Ovary (tissue), 7 donors: ENCODE measurements at regions not wholly inside any gene's neighbourhood (a gene's known extent, or its start where the extent isn't known, plus 50 kb on each side); places are given as distances from the start of the nearest gene placed in this dataset.

ENCODE experiments used
- DNase-seq, 5 donors: peaks; one replicate each; pipeline ENCODE4 v3.0.0-alpha.2; 2019 to 2020
- H3K27ac ChIP-seq, 2 donors: fragments of 200-600 bp; one replicate each; pipeline versions ENCODE4 v1.5.1 to v1.8.0; 2019 to 2022
- H3K27me3 ChIP-seq: fragments of 200-600 bp; one replicate; pipeline ENCODE4 v1.8.0; 2022
- H3K36me3 ChIP-seq: fragments of 200-600 bp; sonication (generic); one replicate; pipeline ENCODE4 v1.5.1; 2019
- H3K4me1 ChIP-seq: one replicate; pipeline ENCODE4 v1.8.1; 2013; ENCODE audit warnings: mild to moderate bottlenecking, moderate library complexity; ENCODE audit not compliant: insufficient read depth
- H3K4me3 ChIP-seq: fragments of 200-600 bp; sonication (generic); one replicate; pipeline ENCODE4 v1.5.1; 2017
- H3K9me3 ChIP-seq, 2 donors: fragments of 200-600 bp in 1 of 2; sonication (generic) in 1 of 2; one replicate each; pipeline versions ENCODE4 v1.5.1 to v1.8.1; 2013 to 2019; ENCODE audit warnings: mild to moderate bottlenecking in 1 of 2, moderate library complexity in 1 of 2
- EP300 ChIP-seq: sonication (generic); formaldehyde crosslinking; IDR thresholded peaks from one replicate; pipeline ENCODE4 v1.6.1; 2017; ENCODE audit warnings: antibody characterized with exemption
- POLR2A ChIP-seq: fragments of 450-650 bp; IDR thresholded peaks from one replicate; pipeline ENCODE4 v1.6.1; 2017; ENCODE audit warnings: antibody characterized with exemption, mild to moderate bottlenecking, moderate library complexity
- WGBS, 3 donors: extraction: QIAGEN DNeasy Blood & Tissue Kit in 1 of 3; methylation state at CpG; one replicate each; pipeline versions ENCODE4 v1.1.5 to v1.1.7; 2013 to 2017; 5-methylcytosine and 5-hydroxymethylcytosine counted together
- intact Hi-C, 4 donors: fragments of 100-400 bp; cut with DNase I; formaldehyde crosslinking; loops; one replicate each; pipeline versions ENCODE4 v1.11.0 to v1.15.1; 2022 to 2023
- TF ChIP-seq, protein P1 (sequence below), 3 donors: fragments of 450-650 bp in 2 of 3; fragments of 200-600 bp in 1 of 3; IDR thresholded peaks; one replicate each; pipeline versions ENCODE4 v1.5.1 to v1.8.0; 2016 to 2022; ENCODE audit warnings: antibody characterized with exemption in 3 of 3, mild to moderate bottlenecking in 1 of 3
- donor health status: DM: no; HTN: no; CAD: no; lungs with moderate emphysema.
- donor health status: DM: no; HTN: no; CAD: no.
- donor health status: Bipolar disorder and iron deficiency.
- donor health status: DM: no; HTN: no; CAD: no.
- donor health status: DM: yes; HTN: yes; CAD: no.

- H3K36me3 ChIP-seq = no peaks in the 10 kb centered on the region
- 34 to 68% (median 45%) methylated on average over 4 of the region's 4 CpGs for WGBS, 3 donors
- H3K4me3 ChIP-seq = no peak overlapping the region
- intact Hi-C loops = no loop called here
- DNase-seq = no peak
- TF ChIP-seq, protein P1, sequence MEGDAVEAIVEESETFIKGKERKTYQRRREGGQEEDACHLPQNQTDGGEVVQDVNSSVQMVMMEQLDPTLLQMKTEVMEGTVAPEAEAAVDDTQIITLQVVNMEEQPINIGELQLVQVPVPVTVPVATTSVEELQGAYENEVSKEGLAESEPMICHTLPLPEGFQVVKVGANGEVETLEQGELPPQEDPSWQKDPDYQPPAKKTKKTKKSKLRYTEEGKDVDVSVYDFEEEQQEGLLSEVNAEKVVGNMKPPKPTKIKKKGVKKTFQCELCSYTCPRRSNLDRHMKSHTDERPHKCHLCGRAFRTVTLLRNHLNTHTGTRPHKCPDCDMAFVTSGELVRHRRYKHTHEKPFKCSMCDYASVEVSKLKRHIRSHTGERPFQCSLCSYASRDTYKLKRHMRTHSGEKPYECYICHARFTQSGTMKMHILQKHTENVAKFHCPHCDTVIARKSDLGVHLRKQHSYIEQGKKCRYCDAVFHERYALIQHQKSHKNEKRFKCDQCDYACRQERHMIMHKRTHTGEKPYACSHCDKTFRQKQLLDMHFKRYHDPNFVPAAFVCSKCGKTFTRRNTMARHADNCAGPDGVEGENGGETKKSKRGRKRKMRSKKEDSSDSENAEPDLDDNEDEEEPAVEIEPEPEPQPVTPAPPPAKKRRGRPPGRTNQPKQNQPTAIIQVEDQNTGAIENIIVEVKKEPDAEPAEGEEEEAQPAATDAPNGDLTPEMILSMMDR (IDR thresholded peaks at IDR 0.05) = no peak
- TF ChIP-seq EP300 (no peak), POLR2A (no peak)
- H3K27me3 ChIP-seq = no peaks in the 10 kb centered on the region
- H3K27ac ChIP-seq = no peak overlapping the region
- no peaks in the 10 kb centered on the region for H3K9me3 ChIP-seq
- no peaks in the 10 kb centered on the region for H3K4me1 ChIP-seq
Observed at GRCh38 chr2:117656546-117656945, 157.9 kb upstream of the DDX18 start.

DNA sequence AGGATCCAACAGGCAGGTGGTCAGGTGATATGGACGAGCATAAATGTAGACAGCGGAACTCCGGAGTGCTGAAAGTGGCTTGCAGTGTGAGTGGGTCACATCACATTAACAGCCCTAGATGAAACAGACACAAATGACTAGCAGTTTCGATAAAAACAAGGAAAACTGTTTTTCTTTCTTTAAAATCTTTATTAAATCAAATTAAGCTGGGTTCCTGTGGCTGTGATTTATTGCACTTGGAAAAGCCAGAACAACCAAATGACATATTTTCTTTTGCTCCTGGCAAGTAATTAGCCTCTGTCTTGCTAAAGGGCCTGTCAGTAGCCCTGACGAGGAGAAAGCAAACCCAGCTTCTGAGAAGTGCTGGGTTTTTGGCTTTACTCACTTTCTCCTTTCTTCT, 152.9 kb upstream of the DDX18 start:
- TF ChIP-seq EP300 (no peak), POLR2A (no peak)
- TF ChIP-seq, protein P1 (IDR thresholded peaks at IDR 0.05) = no peak
- H3K27me3 ChIP-seq = no peaks in the 10 kb centered on the region
- DNase-seq = no peak
- WGBS, 3 donors = 9 to 20% (median 11%) methylated on average over 5 of the region's 5 CpGs
- intact Hi-C loops = no loop called here
- no peak overlapping the region for H3K27ac ChIP-seq
- H3K9me3 ChIP-seq = no peaks in the 10 kb centered on the region
- H3K36me3 ChIP-seq = no peaks in the 10 kb centered on the region
- no peaks in the 10 kb centered on the region for H3K4me1 ChIP-seq
- H3K4me3 ChIP-seq = no peak overlapping the region

DNA sequence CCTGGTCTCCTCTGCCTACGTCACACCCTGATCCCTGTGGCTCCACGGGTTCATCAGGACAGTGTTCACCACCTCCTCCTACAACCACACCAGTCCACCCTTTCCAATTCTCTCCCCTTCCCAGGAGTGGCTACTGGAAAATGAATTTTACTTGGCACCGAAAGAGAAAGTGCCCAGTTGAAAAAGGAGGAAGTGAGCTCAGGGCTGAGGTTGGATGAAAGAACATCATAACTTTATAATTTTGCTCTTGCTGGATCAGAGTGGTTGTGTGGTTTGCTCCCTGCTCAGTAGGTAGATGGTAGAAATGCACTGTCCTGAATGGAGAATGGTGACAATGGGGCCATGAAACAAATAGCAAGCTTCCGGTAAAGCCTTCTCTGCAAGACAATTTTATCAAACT, 140.3 kb upstream of the DDX18 start:
- Histone ChIP-seq H3K4me3 (no peak overlapping the region), H3K27ac (no peak overlapping the region), H3K36me3 (no peaks in the 10 kb centered on the region), H3K27me3 (no peaks in the 10 kb centered on the region), H3K4me1 (no peaks in the 10 kb centered on the region), H3K9me3 (no peaks in the 10 kb centered on the region)
- DNase-seq = no peak
- WGBS, 3 donors = 81 to 82% (median 82%) methylated on average over 4 of the region's 4 CpGs
- intact Hi-C loops = no loop called here
- TF ChIP-seq, protein P1 (IDR thresholded peaks at IDR 0.05) = no peak

- Histone ChIP-seq H3K4me1 (no peaks in the 10 kb centered on the region), H3K9me3 (no peaks in the 10 kb centered on the region), H3K27me3 (no peaks in the 10 kb centered on the region), H3K4me3 (no peak overlapping the region), H3K27ac (no peak overlapping the region), H3K36me3 (no peaks in the 10 kb centered on the region)
- WGBS, 3 donors = 82 to 100% (median 87%) methylated on average over 1 of the region's 1 CpG
- intact Hi-C loops = no loop called here
- DNase-seq = no peak
- TF ChIP-seq, protein P1 (IDR thresholded peaks at IDR 0.05) = no peak
- TF ChIP-seq POLR2A = no peak
- TF ChIP-seq EP300 = no peak
Observed at GRCh38 chr2:117679952-117680351, 134.5 kb upstream of the DDX18 start.

DNA sequence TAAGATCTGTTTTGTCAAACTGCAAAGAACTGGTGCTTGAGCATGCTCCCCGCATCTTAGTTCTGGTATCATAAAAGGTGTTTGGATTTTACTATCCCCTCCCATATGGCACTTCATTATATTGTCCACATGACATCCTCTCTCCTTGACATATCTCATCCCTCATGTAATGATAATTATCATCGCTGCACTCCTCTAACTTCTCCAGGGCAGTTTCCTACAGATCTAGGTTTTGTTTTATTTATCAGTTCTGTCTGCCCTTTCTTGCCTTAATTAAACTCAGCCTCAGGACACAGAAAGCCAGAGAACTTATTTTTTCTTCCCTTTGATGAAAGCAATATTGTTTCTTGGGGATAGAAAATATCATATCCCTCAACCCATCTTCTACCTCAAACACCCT, 129.6 kb upstream of the DDX18 start:
- Histone ChIP-seq H3K27me3 (no peaks in the 10 kb centered on the region), H3K9me3 (no peaks in the 10 kb centered on the region), H3K4me1 (no peaks in the 10 kb centered on the region), H3K36me3 (no peaks in the 10 kb centered on the region), H3K4me3 (no peak overlapping the region), H3K27ac (no peak overlapping the region)
- WGBS, 3 donors = 74 to 82% (median 82%) methylated on average over 2 of the region's 2 CpGs
- TF ChIP-seq EP300 (no peak), POLR2A (no peak)
- TF ChIP-seq, protein P1 (IDR thresholded peaks at IDR 0.05) = no peak
- intact Hi-C loops = no loop called here
- no peak for DNase-seq
